ENCODE measurements at regions not wholly inside any gene's neighbourhood (a gene's known extent, or its start where the extent isn't known, plus 50 kb on each side); places are given as distances from the start of the nearest gene placed in this dataset.

DNA sequence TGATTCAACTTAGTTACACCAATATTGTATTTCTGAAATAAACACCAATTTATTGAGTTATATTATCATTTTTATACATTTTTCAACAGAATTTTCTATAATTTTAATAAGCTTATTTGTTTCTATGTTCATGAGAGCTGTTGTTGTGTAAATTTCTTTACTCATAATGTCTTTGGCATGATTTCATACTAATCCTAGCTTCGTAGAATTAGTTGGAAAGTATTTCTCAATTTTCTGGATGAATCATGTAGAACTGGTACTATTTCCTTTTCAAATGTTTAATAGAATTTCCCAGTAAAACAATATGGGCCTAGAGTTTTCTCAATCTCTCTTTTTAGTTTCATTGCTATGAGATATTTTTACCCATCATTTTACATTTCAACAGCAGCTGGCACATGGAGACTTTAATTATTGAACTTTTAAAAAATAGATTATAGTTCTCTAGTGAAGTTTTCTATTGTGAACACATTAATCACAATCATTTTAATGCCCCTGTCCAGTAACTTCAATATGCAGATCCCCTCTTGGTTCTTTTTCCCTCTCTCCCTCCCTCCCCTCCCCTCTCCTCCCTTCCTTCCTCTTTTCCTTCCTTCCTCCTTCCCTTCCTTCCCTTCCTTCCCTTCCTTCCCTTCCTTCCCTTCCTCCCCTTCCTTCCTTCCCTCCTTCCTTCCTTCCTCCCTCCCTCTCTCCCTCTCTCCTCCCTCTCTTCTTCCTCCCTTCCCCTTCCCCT, 1357.1 kb downstream of the ZPLD1 start:
- peak overlapping the region; percentile 77 for H3K27ac Mint-ChIP-seq
- H3K4me3 Mint-ChIP-seq = no peak overlapping the region
- no peaks in the 10 kb centered on the region for H3K36me3 Mint-ChIP-seq (ENCODE audit: low read depth)
- no peaks in the 10 kb centered on the region for H3K4me1 Mint-ChIP-seq (ENCODE audit: low read depth)
- H3K9me3 Mint-ChIP-seq = no peaks in the 10 kb centered on the region
- no peaks in the 10 kb centered on the region for H3K27me3 Mint-ChIP-seq

DNA sequence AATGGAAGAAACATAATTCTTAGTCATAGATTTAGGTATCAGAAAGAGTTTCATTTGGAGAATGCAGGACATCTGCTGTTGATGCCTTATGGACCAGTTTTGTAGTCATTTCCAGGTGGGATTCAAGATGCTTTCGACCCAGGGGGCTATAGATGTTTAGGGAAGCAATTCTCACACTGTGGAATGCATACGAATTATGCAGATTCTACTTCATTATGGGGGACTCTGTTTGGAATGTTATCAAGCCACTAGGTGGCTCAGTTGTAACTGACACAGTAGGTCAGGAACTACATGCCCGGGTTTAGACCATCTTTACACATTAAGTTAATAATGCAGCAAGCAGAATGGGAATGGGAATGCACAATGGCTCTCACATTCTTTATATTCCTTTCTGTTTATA, 1359.8 kb downstream of the ZPLD1 start:
- Mint-ChIP-seq H3K9me3 (no peaks in the 10 kb centered on the region), H3K4me1 (ENCODE audit: low read depth) (no peaks in the 10 kb centered on the region), H3K36me3 (ENCODE audit: low read depth) (no peaks in the 10 kb centered on the region), H3K27ac (no peak overlapping the region), H3K4me3 (no peak overlapping the region), H3K27me3 (no peaks in the 10 kb centered on the region)

DNA sequence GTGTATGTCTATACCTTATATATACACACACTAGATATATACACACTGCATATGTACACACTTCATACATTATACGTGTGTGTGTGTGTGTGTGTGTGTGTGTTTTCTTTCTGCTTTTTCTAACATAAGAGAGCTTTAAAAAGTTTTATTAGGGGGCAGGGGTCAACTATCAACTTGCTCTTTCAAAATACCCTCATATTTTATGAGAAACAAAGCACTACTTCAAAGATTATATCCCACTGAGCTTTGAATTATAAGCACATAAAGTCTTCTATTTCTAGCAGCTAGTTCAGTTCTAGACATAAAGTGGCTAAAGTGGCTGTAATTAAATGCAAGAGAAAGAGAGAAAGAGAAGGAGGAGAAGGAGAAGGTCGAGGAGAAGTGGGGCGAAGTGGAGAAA, 1361.3 kb downstream of the ZPLD1 start:
- H3K4me3 Mint-ChIP-seq = no peak overlapping the region
- H3K9me3 Mint-ChIP-seq = no peaks in the 10 kb centered on the region
- H3K27ac Mint-ChIP-seq = no peak overlapping the region
- no peaks in the 10 kb centered on the region for H3K27me3 Mint-ChIP-seq
- H3K36me3 Mint-ChIP-seq (ENCODE audit: low read depth) = no peaks in the 10 kb centered on the region
- no peaks in the 10 kb centered on the region for H3K4me1 Mint-ChIP-seq (ENCODE audit: low read depth)

DNA sequence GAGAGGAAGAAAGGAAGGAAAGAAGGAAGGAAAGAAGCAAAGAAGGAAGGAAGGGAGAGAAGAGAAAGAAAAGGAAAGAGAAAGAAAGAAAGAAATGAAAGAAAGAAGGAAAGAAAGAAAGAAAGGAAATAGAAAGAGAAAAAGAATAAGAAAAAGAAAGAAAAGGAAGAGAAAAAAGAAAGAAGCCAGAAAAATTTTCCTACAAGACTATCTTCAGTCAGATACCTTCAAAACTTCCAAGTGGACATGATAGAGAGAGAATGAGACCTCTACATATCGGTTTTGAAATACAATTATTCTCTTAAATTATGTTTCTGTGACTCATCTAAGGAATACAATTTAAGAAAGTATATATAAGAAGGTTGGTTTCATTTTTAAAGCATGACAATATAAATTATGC, 1369.0 kb downstream of the ZPLD1 start:
- Mint-ChIP-seq H3K27ac (no peak overlapping the region), H3K9me3 (peaks cover 10% of the 10 kb centered on the region), H3K4me3 (no peak overlapping the region), H3K27me3 (no peaks in the 10 kb centered on the region), H3K4me1 (ENCODE audit: low read depth) (no peaks in the 10 kb centered on the region), H3K36me3 (ENCODE audit: low read depth) (no peaks in the 10 kb centered on the region)

DNA sequence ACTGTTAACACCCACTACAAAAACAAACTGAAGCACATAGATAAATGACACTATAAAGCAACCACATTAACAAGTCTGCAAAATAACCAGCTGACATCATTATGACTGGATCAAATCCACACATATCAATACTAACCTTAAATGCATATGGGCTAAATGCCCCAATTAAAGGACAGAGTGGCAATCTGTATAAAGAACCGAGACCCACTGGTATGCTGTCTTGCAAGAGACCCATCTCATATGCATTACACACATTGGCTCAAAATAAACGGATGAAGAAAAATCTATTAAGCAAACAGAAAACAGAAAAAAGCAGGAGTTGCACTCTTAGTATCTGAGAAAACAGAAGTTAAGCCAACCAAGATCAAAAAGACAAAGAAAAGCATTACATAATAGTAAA, 1375.4 kb downstream of the ZPLD1 start:
- H3K27me3 Mint-ChIP-seq = no peaks in the 10 kb centered on the region
- no peak overlapping the region for H3K4me3 Mint-ChIP-seq
- H3K27ac Mint-ChIP-seq = no peak overlapping the region
- no peaks in the 10 kb centered on the region for H3K36me3 Mint-ChIP-seq (ENCODE audit: low read depth)
- no peaks in the 10 kb centered on the region for H3K4me1 Mint-ChIP-seq (ENCODE audit: low read depth)
- H3K9me3 Mint-ChIP-seq = peaks cover 17% of the 10 kb centered on the region

DNA sequence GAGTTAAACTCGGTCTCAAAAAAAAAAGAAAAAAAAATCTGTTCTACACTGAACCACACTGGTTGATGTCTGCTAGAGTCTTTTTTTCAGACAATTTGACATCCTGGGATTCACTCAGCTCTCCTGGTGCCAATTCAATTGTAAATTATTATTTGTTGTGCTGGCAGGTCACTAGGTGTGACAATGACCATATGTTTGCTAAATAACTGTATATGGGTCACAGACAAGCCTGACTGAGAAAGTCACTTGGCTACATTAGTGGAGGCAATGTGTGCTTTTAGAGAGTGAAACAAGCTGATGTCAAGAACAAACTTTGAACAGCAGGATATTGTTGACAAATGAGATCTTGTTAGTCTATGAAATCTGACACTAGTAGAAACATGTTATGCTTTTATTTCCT, 1379.1 kb downstream of the ZPLD1 start:
- peaks cover 30% of the 10 kb centered on the region for H3K9me3 Mint-ChIP-seq
- H3K36me3 Mint-ChIP-seq (ENCODE audit: low read depth) = no peaks in the 10 kb centered on the region
- H3K4me1 Mint-ChIP-seq (ENCODE audit: low read depth) = no peaks in the 10 kb centered on the region
- no peaks in the 10 kb centered on the region for H3K27me3 Mint-ChIP-seq
- no peak overlapping the region for H3K4me3 Mint-ChIP-seq
- H3K27ac Mint-ChIP-seq = no peak overlapping the region

DNA sequence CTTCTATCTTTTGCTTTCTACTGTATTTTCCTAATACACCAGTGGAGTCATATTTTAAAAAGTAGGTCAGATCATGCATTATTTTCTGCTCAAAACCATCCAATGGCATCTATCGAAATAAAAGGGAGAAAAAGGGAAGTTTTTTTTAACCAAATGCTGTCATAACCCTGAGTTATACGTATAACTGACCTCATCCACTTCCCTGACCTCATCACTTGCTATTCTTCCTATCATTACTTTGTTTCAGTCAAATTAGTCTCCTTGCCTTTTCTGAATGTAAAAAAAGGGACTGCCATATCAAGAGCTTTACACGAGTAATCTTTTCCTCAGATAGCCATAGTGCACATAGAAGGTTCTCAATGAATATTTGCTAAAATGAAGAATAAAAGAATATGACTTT, 1383.6 kb downstream of the ZPLD1 start:
- H3K9me3 Mint-ChIP-seq = peaks cover 23% of the 10 kb centered on the region
- no peaks in the 10 kb centered on the region for H3K36me3 Mint-ChIP-seq (ENCODE audit: low read depth)
- no peak overlapping the region for H3K27ac Mint-ChIP-seq
- H3K4me3 Mint-ChIP-seq = no peak overlapping the region
- no peaks in the 10 kb centered on the region for H3K4me1 Mint-ChIP-seq (ENCODE audit: low read depth)
- no peaks in the 10 kb centered on the region for H3K27me3 Mint-ChIP-seq

DNA sequence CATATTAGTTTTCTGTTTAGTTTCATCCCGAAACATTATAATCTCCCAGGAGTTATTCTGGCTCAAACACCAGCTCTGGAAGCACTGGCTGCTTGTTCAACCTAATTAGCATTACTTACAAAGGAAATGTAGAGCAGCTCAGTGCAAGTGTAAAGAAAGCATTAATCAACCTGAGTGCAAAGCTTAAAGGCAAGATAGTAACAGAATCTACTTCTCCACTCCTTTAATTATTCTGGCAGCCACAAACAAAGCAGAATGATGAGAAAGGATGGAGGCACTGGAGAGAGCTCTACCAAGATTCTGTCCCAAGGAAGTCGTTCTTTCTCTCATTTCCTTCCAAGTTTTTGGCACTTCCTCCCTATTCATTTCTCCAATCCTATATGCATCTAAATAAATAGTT, 1384.0 kb downstream of the ZPLD1 start:
- no peak overlapping the region for H3K4me3 Mint-ChIP-seq
- no peaks in the 10 kb centered on the region for H3K27me3 Mint-ChIP-seq
- no peaks in the 10 kb centered on the region for H3K4me1 Mint-ChIP-seq (ENCODE audit: low read depth)
- H3K27ac Mint-ChIP-seq = no peak overlapping the region
- peaks cover 23% of the 10 kb centered on the region for H3K9me3 Mint-ChIP-seq
- no peaks in the 10 kb centered on the region for H3K36me3 Mint-ChIP-seq (ENCODE audit: low read depth)

DNA sequence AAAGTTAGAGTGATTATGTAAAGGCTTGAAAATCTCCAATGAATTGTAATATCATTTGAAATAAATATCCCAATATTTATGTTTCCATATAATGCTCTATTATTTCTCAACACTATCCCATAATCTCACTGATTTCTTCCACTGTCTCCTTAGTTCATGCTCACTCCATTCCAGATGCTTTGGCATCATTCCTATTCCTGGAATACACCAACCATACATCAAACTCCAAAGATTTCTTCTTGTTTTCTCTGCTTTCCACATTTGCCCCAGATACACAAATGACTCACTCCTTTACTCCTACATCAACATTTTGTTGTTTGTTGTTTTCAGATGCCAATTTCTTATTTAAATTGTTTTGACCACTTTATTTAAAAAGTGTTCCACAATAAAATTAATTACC, 1390.8 kb downstream of the ZPLD1 start:
- H3K4me1 Mint-ChIP-seq (ENCODE audit: low read depth) = no peaks in the 10 kb centered on the region
- peaks cover 9% of the 10 kb centered on the region for H3K9me3 Mint-ChIP-seq
- H3K4me3 Mint-ChIP-seq = no peak overlapping the region
- H3K36me3 Mint-ChIP-seq (ENCODE audit: low read depth) = no peaks in the 10 kb centered on the region
- H3K27me3 Mint-ChIP-seq = no peaks in the 10 kb centered on the region
- no peak overlapping the region for H3K27ac Mint-ChIP-seq

DNA sequence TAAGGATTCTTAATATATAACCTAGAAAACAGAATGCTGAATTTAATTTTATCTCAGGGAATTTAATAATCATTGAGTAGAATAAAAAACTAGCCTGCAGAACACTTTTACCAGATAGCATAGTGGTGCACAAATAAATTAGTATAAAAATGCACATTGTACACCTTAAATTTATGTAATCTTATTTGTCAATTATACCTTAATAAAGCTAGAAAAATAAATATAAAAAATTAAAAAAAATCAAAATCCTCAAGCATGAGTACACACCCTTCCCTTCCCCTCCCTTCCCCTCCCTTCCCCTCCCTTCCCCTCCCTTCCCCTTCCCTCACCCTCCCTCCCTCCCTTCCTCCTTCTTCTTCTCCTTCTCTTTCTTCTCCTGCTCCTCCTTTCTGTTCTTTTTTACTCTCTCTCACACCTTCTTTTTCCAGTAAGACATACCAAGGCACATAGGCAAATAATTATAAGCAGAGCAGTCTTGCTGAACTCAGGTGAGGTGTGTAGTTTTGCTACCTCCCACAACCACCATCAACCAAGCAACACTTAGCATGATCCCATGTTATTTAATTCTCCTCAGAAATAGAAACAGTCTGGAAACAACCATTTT, 1395.0 kb downstream of the ZPLD1 start:
- Mint-ChIP-seq H3K27ac (no peak overlapping the region), H3K4me1 (ENCODE audit: low read depth) (no peaks in the 10 kb centered on the region), H3K9me3 (peaks cover 4% of the 10 kb centered on the region), H3K36me3 (ENCODE audit: low read depth) (no peaks in the 10 kb centered on the region), H3K4me3 (no peak overlapping the region), H3K27me3 (no peaks in the 10 kb centered on the region)

DNA sequence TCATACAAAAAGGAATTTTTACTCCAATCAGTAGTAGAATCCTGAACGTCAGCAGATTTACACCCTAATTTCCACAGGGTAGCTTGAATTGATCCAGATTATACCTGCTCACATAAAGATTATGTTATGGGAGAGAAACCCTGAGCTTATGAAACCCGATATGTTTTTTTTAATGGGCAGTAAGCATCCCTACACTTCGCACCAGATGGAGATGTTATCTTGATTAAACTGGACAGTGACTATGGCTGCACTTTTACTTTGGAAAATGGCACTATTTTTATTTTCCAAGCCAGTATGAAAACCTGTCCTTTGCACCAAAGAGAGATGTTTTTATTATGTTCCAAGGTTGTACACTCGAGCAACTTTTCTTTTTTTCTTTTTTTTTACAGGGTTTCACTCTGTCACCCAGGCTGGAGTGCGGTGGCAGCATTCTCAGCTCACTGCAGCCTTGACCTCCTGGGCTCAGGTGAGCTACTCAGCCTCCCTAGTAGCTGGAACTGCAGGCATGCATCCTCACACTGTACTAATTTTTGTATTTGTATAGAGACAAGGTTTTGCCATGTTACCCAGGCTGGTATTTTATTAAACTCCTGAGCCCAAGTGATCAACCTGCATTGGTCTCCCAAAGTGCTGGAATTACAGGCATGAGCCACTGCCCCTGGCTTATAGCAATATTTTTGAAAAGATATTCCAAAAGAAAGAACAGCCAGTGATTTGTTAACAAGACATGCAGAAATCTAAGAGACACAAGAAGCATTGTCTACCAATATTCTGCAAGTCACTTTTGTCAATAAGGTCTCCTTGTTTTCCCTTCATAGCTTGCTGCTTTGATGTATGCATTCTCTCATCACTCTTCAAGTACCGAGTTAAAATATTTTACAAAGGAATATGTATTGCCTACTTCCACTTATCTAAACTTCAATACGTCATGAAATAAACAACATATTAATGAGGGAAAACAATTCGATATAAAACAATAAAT, 1412.6 kb downstream of the ZPLD1 start:
- H3K4me3 Mint-ChIP-seq = no peak overlapping the region
- no peak overlapping the region for H3K27ac Mint-ChIP-seq
- H3K27me3 Mint-ChIP-seq = no peaks in the 10 kb centered on the region
- H3K4me1 Mint-ChIP-seq (ENCODE audit: low read depth) = no peaks in the 10 kb centered on the region
- H3K36me3 Mint-ChIP-seq (ENCODE audit: low read depth) = no peaks in the 10 kb centered on the region
- no peaks in the 10 kb centered on the region for H3K9me3 Mint-ChIP-seq

DNA sequence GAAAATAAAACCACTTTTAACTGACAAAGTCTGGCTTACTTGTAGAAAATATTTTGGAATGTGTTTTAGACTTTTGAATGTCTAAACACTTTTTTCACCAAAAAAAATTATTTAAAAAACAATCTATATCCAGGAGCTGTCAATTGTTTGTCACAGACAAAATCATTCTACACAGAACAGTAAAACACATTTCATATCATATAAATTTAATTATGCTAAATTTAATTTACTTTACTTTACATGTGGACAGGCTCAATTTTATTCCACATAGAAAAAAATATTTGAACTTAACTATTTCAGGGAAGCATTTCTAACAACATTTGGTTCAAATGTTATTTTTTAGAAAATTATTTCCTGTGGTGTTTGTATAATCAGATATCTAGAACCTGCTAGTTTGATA, 1417.0 kb downstream of the ZPLD1 start:
- Mint-ChIP-seq H3K9me3 (no peaks in the 10 kb centered on the region), H3K27me3 (no peaks in the 10 kb centered on the region), H3K4me1 (ENCODE audit: low read depth) (no peaks in the 10 kb centered on the region), H3K27ac (no peak overlapping the region), H3K36me3 (ENCODE audit: low read depth) (no peaks in the 10 kb centered on the region), H3K4me3 (no peak overlapping the region)

DNA sequence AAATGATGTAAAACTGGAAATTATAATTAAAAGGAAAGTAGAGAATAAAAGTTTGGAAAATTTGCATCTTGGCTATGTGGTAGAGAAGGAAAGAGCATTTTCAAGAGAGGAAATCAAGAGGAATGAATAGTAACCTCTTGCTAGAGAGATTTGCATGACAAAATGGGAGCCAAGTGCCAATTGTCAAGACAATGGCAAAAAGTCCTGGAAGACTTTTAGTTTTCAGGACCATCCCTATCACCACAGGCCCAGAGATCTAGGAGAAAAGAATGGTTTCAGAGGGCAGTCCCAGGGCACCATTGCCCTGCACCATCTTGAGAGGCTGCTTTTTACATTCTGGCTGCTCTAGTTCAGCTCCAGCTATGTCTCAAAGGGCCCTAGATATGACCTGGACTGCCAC, 1427.6 kb downstream of the ZPLD1 start:
- Mint-ChIP-seq H3K4me3 (no peak overlapping the region), H3K4me1 (ENCODE audit: low read depth) (no peaks in the 10 kb centered on the region), H3K27ac (no peak overlapping the region), H3K9me3 (no peaks in the 10 kb centered on the region), H3K36me3 (ENCODE audit: low read depth) (no peaks in the 10 kb centered on the region), H3K27me3 (no peaks in the 10 kb centered on the region)

DNA sequence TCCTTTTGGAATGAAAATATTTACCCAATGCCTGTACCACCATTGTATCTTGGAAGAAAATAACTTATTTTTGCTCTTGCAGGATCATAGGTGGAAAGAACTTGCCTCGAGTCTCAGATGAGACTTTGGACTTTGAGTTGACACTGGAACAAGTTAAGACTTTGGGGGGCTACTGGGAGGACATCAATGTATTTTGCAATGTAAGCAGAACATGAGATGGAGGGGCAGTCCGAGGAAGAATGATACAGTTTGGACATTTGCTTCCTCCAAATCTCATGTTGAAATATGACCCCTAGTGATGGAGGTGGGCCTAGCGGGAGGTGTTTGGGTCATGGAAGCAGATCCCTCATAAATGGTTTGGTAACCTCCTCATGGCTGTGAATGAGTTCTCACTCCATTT, 1428.6 kb downstream of the ZPLD1 start:
- Mint-ChIP-seq H3K27ac (no peak overlapping the region), H3K4me3 (no peak overlapping the region), H3K27me3 (no peaks in the 10 kb centered on the region), H3K4me1 (ENCODE audit: low read depth) (no peaks in the 10 kb centered on the region), H3K36me3 (ENCODE audit: low read depth) (no peaks in the 10 kb centered on the region), H3K9me3 (no peaks in the 10 kb centered on the region)

DNA sequence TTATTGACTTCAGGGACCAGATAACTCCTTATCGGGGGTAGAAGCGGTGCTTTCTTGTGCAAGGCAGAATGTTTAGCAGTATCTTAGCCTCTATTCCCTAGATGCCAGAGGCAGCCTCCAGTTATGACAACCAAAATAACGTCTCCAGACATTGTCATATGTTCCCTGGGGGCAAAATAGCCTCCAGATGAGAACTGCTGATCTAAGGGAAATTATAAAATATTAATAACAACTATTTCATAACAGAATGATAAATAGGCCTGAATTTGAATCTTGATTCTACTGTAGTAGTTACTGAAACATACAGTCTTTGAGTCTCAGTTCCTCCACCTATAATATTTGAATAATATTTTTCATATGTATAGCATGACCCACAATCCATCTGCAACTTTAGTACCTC, 1431.3 kb downstream of the ZPLD1 start:
- H3K4me1 Mint-ChIP-seq (ENCODE audit: low read depth) = no peaks in the 10 kb centered on the region
- no peak overlapping the region for H3K4me3 Mint-ChIP-seq
- no peaks in the 10 kb centered on the region for H3K9me3 Mint-ChIP-seq
- H3K27me3 Mint-ChIP-seq = no peaks in the 10 kb centered on the region
- no peaks in the 10 kb centered on the region for H3K36me3 Mint-ChIP-seq (ENCODE audit: low read depth)
- H3K27ac Mint-ChIP-seq = no peak overlapping the region

Data from stimulated activated naive CD8-positive, alpha-beta T cell treated with anti-CD3 and anti-CD28 coated beads, Interleukin-15, Interleukin-2, amounts not matched to agents 100 ng/mL and 50 ng/mL, for 24 hours (primary cell).